Esophagus mucosa (tissue), 1 donor: ENCODE measurements at regions not wholly inside any gene's neighbourhood (a gene's known extent, or its start where the extent isn't known, plus 50 kb on each side); places are given as distances from the start of the nearest gene placed in this dataset.
A peak's percentile ranks its signal among the peaks of the same experiment; 100 is the strongest.

Experiments
- ATAC-seq: fragments of 200-7000 bp; cut with Tn5 transposase; one replicate; pipeline ENCODE4 v1.9.1; 2020
- donor health status: DM: yes; HTN: yes; CAD: no.

- no peak for ATAC-seq
Measured at GRCh38 chr15:62717496-62717895, 325.1 kb upstream of the TPM1 start.

- ATAC-seq = no peak
Measured at GRCh38 chr15:62719316-62719715, 323.2 kb upstream of the TPM1 start.

- no peak for ATAC-seq
Measured at GRCh38 chr15:62722237-62722636, 320.3 kb upstream of the TPM1 start.

GRCh38 chr15:62726461-62726860 lies 316.1 kb upstream of the TPM1 start:
- ATAC-seq = no peak

GRCh38 chr15:62727501-62727900 lies 315.0 kb upstream of the TPM1 start:
- ATAC-seq = no peak

- no peak for ATAC-seq
Measured at GRCh38 chr15:62730825-62731224, 311.7 kb upstream of the TPM1 start.

- ATAC-seq = no peak
Measured at GRCh38 chr15:62732078-62732477, 310.5 kb upstream of the TPM1 start.

GRCh38 chr15:62734706-62735105 lies 307.8 kb upstream of the TPM1 start:
- ATAC-seq = no peak

- no peak for ATAC-seq
Measured at GRCh38 chr15:62736756-62737155, 305.8 kb upstream of the TPM1 start.

GRCh38 chr15:62737551-62737950 lies 305.0 kb upstream of the TPM1 start:
- no peak for ATAC-seq

- ATAC-seq = peak; percentile 67
Measured at GRCh38 chr15:62739082-62739481, 303.5 kb upstream of the TPM1 start.

GRCh38 chr15:62739507-62739906 lies 303.0 kb upstream of the TPM1 start:
- ATAC-seq = no peak

- ATAC-seq = no peak
Measured at GRCh38 chr15:62740141-62741004, 302.2 kb upstream of the TPM1 start.

- ATAC-seq = no peak
Measured at GRCh38 chr15:62741106-62741505, 301.4 kb upstream of the TPM1 start.

- peak; percentile 37 for ATAC-seq
Measured at GRCh38 chr15:62742409-62743171, 300.0 kb upstream of the TPM1 start.

GRCh38 chr15:62745621-62746225 lies 296.8 kb upstream of the TPM1 start:
- ATAC-seq = no peak

GRCh38 chr15:62748196-62748595 lies 294.4 kb upstream of the TPM1 start:
- ATAC-seq = no peak

- no peak for ATAC-seq
Measured at GRCh38 chr15:62749036-62749815, 293.3 kb upstream of the TPM1 start.

GRCh38 chr15:62750471-62750870 lies 292.1 kb upstream of the TPM1 start:
- ATAC-seq = no peak

- no peak for ATAC-seq
Measured at GRCh38 chr15:62752657-62753517, 289.7 kb upstream of the TPM1 start.

GRCh38 chr15:62753518-62754221 lies 288.9 kb upstream of the TPM1 start:
- ATAC-seq = no peak
